ENCODE measurements at regions not wholly inside any gene's neighbourhood (a gene's known extent, or its start where the extent isn't known, plus 50 kb on each side); places are given as distances from the start of the nearest gene placed in this dataset.

DNA sequence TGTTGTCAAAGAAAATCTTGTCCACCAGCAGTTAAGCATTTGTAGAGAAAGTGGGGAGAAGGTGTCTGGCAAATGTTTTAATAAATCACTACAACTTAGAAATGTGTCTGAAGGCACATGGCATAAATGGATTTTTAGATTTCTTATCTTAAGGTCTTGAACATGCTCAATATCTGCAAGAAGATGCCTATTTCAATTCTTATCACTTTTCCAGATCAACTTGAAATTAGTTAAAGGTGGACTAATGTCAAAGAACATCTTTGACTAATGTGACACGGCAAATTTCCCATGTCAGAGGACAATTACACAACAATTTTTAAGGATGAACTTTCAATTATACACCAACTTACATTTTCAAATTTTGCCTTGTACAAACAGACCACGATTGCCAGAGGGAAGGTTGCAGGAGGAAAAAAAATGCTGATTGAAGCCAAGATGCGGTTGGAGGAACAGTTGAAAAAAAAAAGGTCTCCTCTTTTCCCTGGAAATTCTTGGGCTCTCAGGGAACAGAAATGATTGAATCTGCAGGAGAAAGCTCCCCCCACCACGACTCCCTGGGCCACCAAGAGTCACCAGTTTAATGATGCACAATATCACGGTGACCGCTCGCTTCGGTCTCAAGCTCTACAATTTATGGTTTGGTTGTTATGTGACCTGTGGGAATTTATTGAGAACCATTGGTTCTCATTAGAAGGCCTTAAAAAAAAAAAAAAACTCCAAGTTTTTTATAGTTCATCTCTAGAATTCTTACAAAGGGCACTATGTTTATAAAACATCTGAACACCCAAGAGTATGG, 507.6 kb upstream of the ADAMTS9 start:
- H3K4me3 Mint-ChIP-seq: no peak overlapping the region
- Histone ChIP-seq H3F3A (replicated peaks; ENCODE audit: low read depth) (no peaks in the 10 kb centered on the region), H3K4me1 (ENCODE audit: insufficient read depth) (peaks cover 7% of the 10 kb centered on the region; the same call in 1 of the 2 replicates), H3K36me3 (ENCODE audit: insufficient read depth) (no peaks in the 10 kb centered on the region), H3K9me2 (ENCODE audit: insufficient read depth) (peaks cover 7% of the 10 kb centered on the region; the same call in 1 of the 2 replicates), H3K4me2 (no peak overlapping the region), H3K79me2 (replicated peaks; ENCODE audit: insufficient read depth) (no peaks in the 10 kb centered on the region), H2AFZ (no peak overlapping the region), H3K27me3 (ENCODE audit: insufficient read depth) (no peaks in the 10 kb centered on the region), H3K4me3 (no peak overlapping the region), H4K20me1 (replicated peaks; ENCODE audit: insufficient read depth) (no peaks in the 10 kb centered on the region), H3K27ac (ENCODE audit: low read depth) (no peak overlapping the region)
- no peaks in the 10 kb centered on the region for H3K36me3 Mint-ChIP-seq (ENCODE audit: low read depth)
- no peak overlapping the region for H3K27ac Mint-ChIP-seq
- H3K9me3 Mint-ChIP-seq: no peaks in the 10 kb centered on the region
- DNase-seq (ENCODE audit: low spot score) (no peak), ATAC-seq (no peak)
- peaks cover 21% of the 10 kb centered on the region for H3K4me1 Mint-ChIP-seq
- H3K27me3 Mint-ChIP-seq (ENCODE audit: insufficient read depth, low read depth, poor library complexity): no peaks in the 10 kb centered on the region
- TF ChIP-seq, protein P1, sequence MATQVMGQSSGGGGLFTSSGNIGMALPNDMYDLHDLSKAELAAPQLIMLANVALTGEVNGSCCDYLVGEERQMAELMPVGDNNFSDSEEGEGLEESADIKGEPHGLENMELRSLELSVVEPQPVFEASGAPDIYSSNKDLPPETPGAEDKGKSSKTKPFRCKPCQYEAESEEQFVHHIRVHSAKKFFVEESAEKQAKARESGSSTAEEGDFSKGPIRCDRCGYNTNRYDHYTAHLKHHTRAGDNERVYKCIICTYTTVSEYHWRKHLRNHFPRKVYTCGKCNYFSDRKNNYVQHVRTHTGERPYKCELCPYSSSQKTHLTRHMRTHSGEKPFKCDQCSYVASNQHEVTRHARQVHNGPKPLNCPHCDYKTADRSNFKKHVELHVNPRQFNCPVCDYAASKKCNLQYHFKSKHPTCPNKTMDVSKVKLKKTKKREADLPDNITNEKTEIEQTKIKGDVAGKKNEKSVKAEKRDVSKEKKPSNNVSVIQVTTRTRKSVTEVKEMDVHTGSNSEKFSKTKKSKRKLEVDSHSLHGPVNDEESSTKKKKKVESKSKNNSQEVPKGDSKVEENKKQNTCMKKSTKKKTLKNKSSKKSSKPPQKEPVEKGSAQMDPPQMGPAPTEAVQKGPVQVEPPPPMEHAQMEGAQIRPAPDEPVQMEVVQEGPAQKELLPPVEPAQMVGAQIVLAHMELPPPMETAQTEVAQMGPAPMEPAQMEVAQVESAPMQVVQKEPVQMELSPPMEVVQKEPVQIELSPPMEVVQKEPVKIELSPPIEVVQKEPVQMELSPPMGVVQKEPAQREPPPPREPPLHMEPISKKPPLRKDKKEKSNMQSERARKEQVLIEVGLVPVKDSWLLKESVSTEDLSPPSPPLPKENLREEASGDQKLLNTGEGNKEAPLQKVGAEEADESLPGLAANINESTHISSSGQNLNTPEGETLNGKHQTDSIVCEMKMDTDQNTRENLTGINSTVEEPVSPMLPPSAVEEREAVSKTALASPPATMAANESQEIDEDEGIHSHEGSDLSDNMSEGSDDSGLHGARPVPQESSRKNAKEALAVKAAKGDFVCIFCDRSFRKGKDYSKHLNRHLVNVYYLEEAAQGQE (IDR thresholded peaks at IDR 0.05; ENCODE audit: unreplicated experiment): no peak
- TF ChIP-seq, protein P2, sequence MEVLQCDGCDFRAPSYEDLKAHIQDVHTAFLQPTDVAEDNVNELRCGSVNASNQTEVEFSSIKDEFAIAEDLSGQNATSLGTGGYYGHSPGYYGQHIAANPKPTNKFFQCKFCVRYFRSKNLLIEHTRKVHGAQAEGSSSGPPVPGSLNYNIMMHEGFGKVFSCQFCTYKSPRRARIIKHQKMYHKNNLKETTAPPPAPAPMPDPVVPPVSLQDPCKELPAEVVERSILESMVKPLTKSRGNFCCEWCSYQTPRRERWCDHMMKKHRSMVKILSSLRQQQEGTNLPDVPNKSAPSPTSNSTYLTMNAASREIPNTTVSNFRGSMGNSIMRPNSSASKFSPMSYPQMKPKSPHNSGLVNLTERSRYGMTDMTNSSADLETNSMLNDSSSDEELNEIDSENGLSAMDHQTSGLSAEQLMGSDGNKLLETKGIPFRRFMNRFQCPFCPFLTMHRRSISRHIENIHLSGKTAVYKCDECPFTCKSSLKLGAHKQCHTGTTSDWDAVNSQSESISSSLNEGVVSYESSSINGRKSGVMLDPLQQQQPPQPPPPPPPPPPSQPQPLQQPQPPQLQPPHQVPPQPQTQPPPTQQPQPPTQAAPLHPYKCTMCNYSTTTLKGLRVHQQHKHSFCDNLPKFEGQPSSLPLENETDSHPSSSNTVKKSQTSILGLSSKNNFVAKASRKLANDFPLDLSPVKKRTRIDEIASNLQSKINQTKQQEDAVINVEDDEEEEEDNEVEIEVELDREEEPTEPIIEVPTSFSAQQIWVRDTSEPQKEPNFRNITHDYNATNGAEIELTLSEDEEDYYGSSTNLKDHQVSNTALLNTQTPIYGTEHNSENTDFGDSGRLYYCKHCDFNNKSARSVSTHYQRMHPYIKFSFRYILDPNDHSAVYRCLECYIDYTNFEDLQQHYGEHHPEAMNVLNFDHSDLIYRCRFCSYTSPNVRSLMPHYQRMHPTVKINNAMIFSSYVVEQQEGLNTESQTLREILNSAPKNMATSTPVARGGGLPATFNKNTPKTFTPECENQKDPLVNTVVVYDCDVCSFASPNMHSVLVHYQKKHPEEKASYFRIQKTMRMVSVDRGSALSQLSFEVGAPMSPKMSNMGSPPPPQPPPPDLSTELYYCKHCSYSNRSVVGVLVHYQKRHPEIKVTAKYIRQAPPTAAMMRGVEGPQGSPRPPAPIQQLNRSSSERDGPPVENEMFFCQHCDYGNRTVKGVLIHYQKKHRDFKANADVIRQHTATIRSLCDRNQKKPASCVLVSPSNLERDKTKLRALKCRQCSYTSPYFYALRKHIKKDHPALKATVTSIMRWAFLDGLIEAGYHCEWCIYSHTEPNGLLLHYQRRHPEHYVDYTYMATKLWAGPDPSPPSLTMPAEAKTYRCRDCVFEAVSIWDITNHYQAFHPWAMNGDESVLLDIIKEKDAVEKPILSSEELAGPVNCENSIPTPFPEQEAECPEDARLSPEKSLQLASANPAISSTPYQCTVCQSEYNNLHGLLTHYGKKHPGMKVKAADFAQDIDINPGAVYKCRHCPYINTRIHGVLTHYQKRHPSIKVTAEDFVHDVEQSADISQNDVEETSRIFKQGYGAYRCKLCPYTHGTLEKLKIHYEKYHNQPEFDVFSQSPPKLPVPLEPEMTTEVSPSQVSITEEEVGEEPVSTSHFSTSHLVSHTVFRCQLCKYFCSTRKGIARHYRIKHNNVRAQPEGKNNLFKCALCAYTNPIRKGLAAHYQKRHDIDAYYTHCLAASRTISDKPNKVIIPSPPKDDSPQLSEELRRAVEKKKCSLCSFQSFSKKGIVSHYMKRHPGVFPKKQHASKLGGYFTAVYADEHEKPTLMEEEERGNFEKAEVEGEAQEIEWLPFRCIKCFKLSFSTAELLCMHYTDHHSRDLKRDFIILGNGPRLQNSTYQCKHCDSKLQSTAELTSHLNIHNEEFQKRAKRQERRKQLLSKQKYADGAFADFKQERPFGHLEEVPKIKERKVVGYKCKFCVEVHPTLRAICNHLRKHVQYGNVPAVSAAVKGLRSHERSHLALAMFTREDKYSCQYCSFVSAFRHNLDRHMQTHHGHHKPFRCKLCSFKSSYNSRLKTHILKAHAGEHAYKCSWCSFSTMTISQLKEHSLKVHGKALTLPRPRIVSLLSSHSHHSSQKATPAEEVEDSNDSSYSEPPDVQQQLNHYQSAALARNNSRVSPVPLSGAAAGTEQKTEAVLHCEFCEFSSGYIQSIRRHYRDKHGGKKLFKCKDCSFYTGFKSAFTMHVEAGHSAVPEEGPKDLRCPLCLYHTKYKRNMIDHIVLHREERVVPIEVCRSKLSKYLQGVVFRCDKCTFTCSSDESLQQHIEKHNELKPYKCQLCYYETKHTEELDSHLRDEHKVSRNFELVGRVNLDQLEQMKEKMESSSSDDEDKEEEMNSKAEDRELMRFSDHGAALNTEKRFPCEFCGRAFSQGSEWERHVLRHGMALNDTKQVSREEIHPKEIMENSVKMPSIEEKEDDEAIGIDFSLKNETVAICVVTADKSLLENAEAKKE (CRISPR knock-in tag; IDR thresholded peaks at IDR 0.05): no peak
- TF ChIP-seq CREB1 (CRISPR knock-in tag; IDR thresholded peaks at IDR 0.05; ENCODE audit: low read depth): no peak
- TF ChIP-seq, protein P3, sequence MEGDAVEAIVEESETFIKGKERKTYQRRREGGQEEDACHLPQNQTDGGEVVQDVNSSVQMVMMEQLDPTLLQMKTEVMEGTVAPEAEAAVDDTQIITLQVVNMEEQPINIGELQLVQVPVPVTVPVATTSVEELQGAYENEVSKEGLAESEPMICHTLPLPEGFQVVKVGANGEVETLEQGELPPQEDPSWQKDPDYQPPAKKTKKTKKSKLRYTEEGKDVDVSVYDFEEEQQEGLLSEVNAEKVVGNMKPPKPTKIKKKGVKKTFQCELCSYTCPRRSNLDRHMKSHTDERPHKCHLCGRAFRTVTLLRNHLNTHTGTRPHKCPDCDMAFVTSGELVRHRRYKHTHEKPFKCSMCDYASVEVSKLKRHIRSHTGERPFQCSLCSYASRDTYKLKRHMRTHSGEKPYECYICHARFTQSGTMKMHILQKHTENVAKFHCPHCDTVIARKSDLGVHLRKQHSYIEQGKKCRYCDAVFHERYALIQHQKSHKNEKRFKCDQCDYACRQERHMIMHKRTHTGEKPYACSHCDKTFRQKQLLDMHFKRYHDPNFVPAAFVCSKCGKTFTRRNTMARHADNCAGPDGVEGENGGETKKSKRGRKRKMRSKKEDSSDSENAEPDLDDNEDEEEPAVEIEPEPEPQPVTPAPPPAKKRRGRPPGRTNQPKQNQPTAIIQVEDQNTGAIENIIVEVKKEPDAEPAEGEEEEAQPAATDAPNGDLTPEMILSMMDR (conservative IDR thresholded peaks at IDR 0.05; ENCODE audit: low read depth in 2 of 2): no peak
- TF ChIP-seq POLR2AphosphoS5 (IDR thresholded peaks at IDR 0.05; ENCODE audit: low read depth): no peak
- TF ChIP-seq EZH2 (IDR thresholded peaks at IDR 0.05; ENCODE audit: low read depth, unreplicated experiment): no peak
- TF ChIP-seq, protein P4, sequence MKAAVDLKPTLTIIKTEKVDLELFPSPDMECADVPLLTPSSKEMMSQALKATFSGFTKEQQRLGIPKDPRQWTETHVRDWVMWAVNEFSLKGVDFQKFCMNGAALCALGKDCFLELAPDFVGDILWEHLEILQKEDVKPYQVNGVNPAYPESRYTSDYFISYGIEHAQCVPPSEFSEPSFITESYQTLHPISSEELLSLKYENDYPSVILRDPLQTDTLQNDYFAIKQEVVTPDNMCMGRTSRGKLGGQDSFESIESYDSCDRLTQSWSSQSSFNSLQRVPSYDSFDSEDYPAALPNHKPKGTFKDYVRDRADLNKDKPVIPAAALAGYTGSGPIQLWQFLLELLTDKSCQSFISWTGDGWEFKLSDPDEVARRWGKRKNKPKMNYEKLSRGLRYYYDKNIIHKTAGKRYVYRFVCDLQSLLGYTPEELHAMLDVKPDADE (IDR thresholded peaks at IDR 0.05): no peak
